G401 (cell line): ENCODE measurements at regions not wholly inside any gene's neighbourhood (a gene's known extent, or its start where the extent isn't known, plus 50 kb on each side); places are given as distances from the start of the nearest gene placed in this dataset.

Experiments
- DNase-seq: peaks from one replicate; pipeline ENCODE4 v3.0.0-alpha.2; 2015; ENCODE audit warnings: low spot score
- in situ Hi-C: cut with HindIII; loops from 2 replicates; pipeline ENCODE4 v1.10.0; 2016; ENCODE audit warnings: low sequenced_read_pairs, mixed read lengths

DNA sequence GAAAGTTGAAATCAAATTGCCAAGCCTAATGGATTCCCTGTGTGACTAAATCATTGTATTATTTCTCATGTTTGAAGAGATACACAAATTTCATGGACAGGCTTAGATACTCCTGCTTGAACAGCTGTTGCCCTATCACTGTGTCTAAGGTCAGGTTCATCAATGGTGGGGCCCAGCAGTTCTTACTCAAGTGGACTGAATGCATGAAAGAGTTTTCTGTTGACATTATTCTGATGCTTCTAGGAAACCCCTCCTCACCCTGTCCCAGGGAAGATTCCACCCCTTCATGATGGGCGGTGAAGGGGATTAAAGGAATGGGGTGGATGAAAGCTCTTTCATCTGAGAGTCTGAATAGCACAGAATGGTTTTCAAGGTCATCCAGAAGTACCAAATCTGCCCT, 148.8 kb downstream of the INO80D start:
- DNase-seq = no peak
- in situ Hi-C loops = no loop called here

DNA sequence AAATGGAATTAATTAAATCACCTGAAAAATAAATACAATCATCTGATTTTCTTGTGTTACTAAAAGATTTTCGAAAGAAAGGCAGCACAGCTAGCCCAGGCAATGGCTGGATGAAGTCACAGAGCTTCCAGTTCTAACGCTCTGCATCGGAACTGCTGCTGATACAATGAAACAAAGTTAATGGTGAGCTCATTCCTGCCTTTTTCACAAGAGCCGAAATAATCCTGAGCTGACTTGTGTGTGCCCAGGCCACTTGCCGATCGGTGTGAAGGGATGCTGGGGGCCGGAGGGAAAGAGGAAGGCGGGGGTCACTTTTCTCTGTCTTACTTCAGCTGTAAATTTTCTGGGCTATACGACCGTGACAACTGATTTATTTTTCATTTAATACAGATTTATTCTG, 149.5 kb downstream of the INO80D start:
- in situ Hi-C loops = no loop called here

DNA sequence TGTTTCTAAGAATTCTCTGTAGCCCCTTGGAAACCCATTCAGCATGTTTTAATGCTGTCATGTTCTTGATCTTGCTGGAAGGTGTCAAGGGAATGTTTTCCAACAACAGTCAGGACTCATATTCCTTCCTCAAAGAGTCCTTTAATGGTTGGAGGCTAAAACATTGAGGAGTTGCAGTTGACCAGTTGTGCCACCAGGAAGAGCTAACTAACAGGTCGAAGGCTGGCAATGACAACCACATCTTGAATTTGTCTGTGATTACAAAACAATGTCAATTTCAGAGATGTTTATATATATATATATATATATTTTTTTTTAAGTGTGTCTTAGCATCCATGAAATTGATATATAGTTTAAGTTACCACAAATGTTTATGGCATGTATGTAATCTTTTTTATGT, 151.5 kb downstream of the INO80D start:
- no peak for DNase-seq
- in situ Hi-C loops = no loop called here

More for the DNA sequence above, 149.5 kb downstream of the INO80D start:
- no peak for DNase-seq

- in situ Hi-C loops = no loop called here
- no peak for DNase-seq
Observed at GRCh38 chr2:205932861-205933260, 153.1 kb downstream of the INO80D start.

DNA sequence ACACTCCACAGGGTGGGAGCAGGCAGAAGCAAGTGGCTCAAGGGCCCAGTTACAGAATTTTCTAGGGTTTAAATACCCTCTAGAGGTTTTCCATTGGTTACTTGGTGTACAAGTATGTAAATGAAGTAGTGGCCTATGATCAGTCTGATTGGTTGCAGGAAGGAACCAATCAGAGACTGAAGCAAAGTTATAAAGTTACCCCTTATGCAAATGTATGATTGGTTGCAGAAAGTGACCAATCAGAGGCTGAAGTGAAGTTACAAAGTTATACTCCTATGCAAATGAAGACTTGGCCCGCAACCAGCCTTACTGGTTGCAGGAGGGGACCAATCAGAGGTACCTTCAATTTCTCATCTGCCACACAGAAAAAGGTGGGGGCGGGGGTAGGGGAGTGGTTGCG, 154.6 kb downstream of the INO80D start:
- no peak for DNase-seq
- in situ Hi-C loops = no loop called here

DNA sequence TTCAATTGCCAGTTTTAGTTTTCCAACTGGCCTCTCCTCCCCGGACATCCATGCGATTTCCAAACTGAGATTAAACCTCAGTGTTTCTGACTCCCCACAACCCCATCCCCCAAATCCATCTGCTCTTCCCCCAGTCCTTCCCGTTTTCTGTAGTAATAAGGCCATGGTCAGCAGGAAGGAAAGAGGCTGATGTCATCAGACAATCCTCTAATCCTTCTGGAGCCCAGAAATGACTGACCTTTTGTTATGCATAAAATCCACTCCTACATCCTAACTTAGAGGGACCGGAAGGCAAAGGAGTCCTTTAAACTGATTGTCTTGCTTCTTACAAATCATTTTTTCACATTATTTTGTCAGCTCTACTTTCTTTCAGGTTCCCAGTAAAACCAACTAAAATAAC, 155.8 kb downstream of the INO80D start:
- DNase-seq = no peak

GRCh38 chr2:205929246-205929942, 156.6 kb downstream of the INO80D start:
- in situ Hi-C loops = no loop called here
- no peak for DNase-seq

More for the DNA sequence above, 155.8 kb downstream of the INO80D start:
- in situ Hi-C loops = no loop called here

GRCh38 chr2:205925373-205926337, 160.3 kb downstream of the INO80D start:
- in situ Hi-C loops = no loop called here
- DNase-seq = peak; percentile 41

GRCh38 chr2:205924676-205925075, 161.3 kb downstream of the INO80D start:
- no peak for DNase-seq
- in situ Hi-C loops = no loop called here

DNA sequence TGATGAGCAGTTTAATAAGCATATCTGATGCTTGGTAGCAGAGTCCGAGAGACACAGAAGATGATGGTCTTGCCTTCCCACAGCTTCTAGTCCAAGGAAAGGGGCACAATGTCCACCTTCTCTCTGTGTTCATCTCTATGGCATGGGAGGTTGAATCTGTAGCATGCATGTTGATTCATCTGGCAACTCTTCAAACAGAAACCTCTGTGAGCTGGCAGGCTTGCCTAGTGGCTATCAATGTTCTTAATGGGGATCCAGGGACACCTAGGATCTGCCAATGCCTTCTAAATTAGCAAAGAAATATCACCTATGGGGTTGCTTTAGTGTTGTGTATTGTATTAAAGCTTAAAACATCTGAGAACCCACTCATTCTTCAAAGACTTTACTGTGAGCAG, 170.8 kb downstream of the INO80D start:
- in situ Hi-C loops = no loop called here
- no peak for DNase-seq

DNA sequence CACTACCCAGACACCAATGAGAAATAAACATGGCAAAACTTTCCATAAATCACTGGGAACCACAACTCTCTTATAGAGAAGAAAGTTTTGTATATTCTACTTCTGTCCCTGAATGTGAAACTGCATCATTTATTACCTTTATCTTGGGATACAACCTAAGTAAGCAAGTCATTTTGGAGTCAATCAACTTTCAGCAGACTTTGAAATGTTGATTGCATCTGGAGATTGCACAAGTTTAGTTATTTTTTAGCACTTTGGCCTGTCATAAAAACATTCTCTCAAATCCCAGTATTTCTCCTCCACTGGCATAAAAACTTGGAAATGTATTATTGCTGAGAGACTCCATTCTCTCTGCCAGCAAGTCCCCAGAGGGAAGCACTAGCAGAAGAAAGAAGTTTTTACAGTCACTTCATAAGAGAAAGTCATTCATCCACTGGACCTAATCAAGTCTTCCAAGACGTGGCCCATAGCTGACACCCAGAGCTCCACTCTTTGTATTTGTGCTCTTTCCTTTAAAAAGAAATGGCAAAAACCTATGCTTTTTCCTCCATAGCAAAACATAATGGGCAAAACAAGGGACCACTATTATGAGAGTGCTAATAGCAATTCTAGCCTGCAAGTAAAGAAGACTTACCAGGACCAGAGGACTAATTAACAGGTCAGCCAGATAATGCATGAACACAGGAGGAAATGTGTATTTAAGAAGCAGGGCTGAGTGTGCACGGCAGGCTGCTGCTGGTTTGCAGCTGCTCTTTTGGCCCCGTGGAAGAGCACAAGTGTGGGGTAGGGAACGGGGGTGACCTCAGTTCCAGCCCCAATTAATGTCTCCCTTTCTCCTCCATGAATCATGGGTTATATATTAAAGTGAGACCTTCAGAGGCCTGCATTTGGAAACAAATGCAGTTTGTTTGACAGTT, 171.5 kb downstream of the INO80D start:
- in situ Hi-C loops = no loop called here
- DNase-seq = no peak

- in situ Hi-C loops = no loop called here
- no peak for DNase-seq
Observed at GRCh38 chr2:205913668-205914067, 172.3 kb downstream of the INO80D start.

- no peak for DNase-seq
- in situ Hi-C loops = no loop called here
Observed at GRCh38 chr2:205911306-205911705, 174.7 kb downstream of the INO80D start.

- no peak for DNase-seq
- in situ Hi-C loops = no loop called here
Observed at GRCh38 chr2:205909184-205909572, 176.8 kb downstream of the INO80D start.

DNA sequence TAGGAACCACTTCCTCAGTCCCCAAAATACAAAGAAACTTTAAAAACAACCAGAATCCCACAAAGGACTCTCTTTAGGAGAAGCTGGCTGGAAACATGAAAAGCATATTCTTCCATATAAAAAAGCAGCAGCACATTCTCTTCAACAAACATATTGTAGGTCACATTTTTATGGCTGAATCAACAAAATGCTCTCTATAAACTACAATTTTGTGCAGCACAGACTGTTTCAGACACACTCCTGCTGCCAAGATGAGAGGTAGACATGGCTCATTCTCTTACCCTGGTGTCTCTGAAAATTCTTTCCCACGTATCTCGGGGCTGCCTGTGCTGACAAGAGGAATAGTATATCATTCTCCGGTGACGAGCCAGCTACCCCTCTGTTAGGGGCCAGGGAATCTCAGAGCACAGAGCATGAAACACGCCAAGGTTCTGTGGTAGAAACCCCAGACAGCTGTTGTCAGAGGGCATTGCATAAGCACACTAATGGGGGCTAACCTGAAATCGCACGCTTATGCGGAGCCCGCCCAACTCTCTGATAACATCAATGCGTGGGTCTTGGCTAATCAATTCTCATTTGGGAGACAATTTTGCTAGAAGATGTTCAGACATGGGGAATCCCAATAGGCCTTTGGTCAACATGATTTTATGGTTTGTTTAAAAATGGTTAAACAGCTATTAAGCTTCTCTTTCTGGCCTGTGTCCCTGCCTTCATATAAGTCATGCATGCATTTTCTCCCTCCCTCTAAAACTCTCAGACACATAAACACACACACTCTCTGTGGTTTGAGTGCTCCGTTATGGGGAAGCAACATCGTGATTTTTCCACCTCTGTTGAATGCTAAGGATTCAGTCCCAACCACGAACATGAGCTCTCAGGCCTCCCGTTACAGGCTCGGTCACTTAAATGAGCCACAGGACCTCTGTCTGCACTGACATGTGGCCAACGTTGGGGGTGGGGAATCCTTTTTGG, 177.5 kb downstream of the INO80D start:
- no peak for DNase-seq
- in situ Hi-C loops = no loop called here

DNA sequence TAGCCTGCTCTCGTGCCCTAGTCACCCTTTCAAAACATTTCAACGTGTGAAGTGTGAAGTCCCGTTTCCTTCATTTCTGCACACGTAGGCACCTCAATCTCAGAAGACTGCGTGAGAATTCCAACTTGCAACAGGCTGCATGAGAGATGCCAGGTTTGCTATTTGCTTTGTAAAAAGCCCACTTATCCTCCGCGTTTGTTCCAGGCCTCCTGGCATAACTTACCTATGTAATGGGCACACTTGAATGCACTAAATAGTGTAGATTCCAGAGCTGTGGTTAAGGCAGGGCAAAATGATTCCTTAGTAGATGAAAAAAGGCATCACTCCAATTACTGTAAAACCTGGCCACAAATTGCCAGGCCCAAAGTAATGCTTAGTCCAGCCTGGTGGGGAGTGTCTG, 179.6 kb downstream of the INO80D start:
- in situ Hi-C loops = no loop called here

DNA sequence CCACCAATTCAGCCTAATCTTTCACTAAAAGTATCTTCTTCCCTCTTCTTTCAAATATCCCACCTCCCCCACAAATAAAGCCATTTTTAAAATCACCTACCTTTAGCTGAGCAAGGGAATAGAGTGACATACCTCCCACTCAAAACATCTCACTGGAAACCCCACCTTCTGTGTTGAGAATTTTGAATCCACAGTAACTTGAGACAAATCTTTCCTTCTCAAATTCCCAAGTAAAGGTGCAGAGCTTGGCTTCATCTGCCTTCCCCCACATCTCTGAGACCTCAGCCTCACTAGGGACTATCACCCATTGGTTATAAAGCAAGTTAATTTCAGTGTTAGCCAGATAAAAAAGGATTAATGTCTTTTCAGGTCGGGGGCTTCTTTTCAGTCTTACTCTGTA, 180.4 kb downstream of the INO80D start:
- in situ Hi-C loops = no loop called here
- DNase-seq = no peak

More for the DNA sequence above, 179.6 kb downstream of the INO80D start:
- no peak for DNase-seq

- in situ Hi-C loops = no loop called here
- DNase-seq = no peak
Observed at GRCh38 chr2:205904873-205905272, 181.1 kb downstream of the INO80D start.
